Adrenal gland (tissue), 5 donors: ENCODE measurements at regions not wholly inside any gene's neighbourhood (a gene's known extent, or its start where the extent isn't known, plus 50 kb on each side); places are given as distances from the start of the nearest gene placed in this dataset.

ENCODE experiments used
- POLR2A ChIP-seq, 2 donors: fragments of 450-650 bp; IDR thresholded peaks; one replicate each; pipeline ENCODE4 v1.6.1; 2017; ENCODE audit warnings: antibody characterized with exemption in 2 of 2, mild to moderate bottlenecking in 2 of 2, moderate library complexity in 1 of 2
- TF ChIP-seq, protein P1 (sequence below), 6 experiments: fragments of 450-650 bp in 4 of 6; fragments of 200-600 bp in 2 of 6; sonication (generic) in 1 of 6; IDR thresholded peaks; 1 replicate in 5 of 6; 2 replicates in 1 of 6; pipeline versions ENCODE4 v1.5.1 to v1.8.0; 2016 to 2021; ENCODE audit warnings: antibody characterized with exemption in 6 of 6, mild to moderate bottlenecking in 2 of 6, moderate library complexity in 1 of 6
- donor health status: DM: no; HTN: no; CAD: no.

- TF ChIP-seq, protein P1, sequence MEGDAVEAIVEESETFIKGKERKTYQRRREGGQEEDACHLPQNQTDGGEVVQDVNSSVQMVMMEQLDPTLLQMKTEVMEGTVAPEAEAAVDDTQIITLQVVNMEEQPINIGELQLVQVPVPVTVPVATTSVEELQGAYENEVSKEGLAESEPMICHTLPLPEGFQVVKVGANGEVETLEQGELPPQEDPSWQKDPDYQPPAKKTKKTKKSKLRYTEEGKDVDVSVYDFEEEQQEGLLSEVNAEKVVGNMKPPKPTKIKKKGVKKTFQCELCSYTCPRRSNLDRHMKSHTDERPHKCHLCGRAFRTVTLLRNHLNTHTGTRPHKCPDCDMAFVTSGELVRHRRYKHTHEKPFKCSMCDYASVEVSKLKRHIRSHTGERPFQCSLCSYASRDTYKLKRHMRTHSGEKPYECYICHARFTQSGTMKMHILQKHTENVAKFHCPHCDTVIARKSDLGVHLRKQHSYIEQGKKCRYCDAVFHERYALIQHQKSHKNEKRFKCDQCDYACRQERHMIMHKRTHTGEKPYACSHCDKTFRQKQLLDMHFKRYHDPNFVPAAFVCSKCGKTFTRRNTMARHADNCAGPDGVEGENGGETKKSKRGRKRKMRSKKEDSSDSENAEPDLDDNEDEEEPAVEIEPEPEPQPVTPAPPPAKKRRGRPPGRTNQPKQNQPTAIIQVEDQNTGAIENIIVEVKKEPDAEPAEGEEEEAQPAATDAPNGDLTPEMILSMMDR (IDR thresholded peaks at IDR 0.05), result no peak
- TF ChIP-seq POLR2A (IDR thresholded peaks at IDR 0.05), result no peak
Observed at GRCh38 chr3:148221303-148221702, 476.4 kb upstream of the AGTR1 start.
